HFF-Myc (cell line): ENCODE measurements at regions not wholly inside any gene's neighbourhood (a gene's known extent, or its start where the extent isn't known, plus 50 kb on each side); places are given as distances from the start of the nearest gene placed in this dataset.

Experiments used
- DNase-seq: peaks from one replicate; pipeline ENCODE4 v3.0.0-alpha.2; 2011; ENCODE audit warnings: low read depth; ENCODE audit errors: extremely low read depth
- H3K4me3 ChIP-seq: replicated peaks from 2 replicates; pipeline ENCODE4 v1.5.1; 2011; ENCODE audit warnings: low read depth, mild to moderate bottlenecking, control low read depth, low read length
- CTCF ChIP-seq: IDR thresholded peaks from 2 replicates; pipeline ENCODE4 v1.5.1; 2012; ENCODE audit warnings: mild to moderate bottlenecking, low read depth, low read length, control low read depth; ENCODE audit errors: missing control alignments

GRCh38 chr20:50336661-50337060 lies 146.0 kb downstream of the CEBPB start:
- DNase-seq, result no peak
- no peak for TF ChIP-seq CTCF
- no peak overlapping the region for H3K4me3 ChIP-seq

- DNase-seq, result no peak
- TF ChIP-seq CTCF, result no peak
- no peak overlapping the region for H3K4me3 ChIP-seq
These were observed 147.2 kb downstream of the CEBPB start for GRCh38 chr20:50337521-50338466.

GRCh38 chr20:50338479-50339391 lies 148.1 kb downstream of the CEBPB start:
- TF ChIP-seq CTCF, result no peak
- H3K4me3 ChIP-seq, result no peak overlapping the region
- no peak for DNase-seq

GRCh38 chr20:50339466-50339901 lies 148.9 kb downstream of the CEBPB start:
- no peak for DNase-seq
- TF ChIP-seq CTCF, result no peak
- no peak overlapping the region for H3K4me3 ChIP-seq

GRCh38 chr20:50340541-50340940 lies 149.9 kb downstream of the CEBPB start:
- H3K4me3 ChIP-seq, result no peak overlapping the region
- no peak for DNase-seq
- no peak for TF ChIP-seq CTCF

GRCh38 chr20:50341050-50341449 lies 150.4 kb downstream of the CEBPB start:
- TF ChIP-seq CTCF, result no peak
- no peak overlapping the region for H3K4me3 ChIP-seq

More at GRCh38 chr20:50341050-50341449, 150.4 kb downstream of the CEBPB start:
- DNase-seq, result no peak
